ENCODE measurements at regions not wholly inside any gene's neighbourhood (a gene's known extent, or its start where the extent isn't known, plus 50 kb on each side); places are given as distances from the start of the nearest gene placed in this dataset.

- no peak for DNase-seq
These were observed 169.6 kb upstream of the GMDS start for GRCh38 chr6:2414885-2415547.

- no peak for DNase-seq
These were observed 167.3 kb upstream of the GMDS start for GRCh38 chr6:2412731-2413130.

- no peak for DNase-seq
These were observed 165.4 kb upstream of the GMDS start for GRCh38 chr6:2410656-2411380.

- DNase-seq, result no peak
These were observed 162.1 kb upstream of the GMDS start for GRCh38 chr6:2407525-2407924.

- no peak for DNase-seq
These were observed 159.0 kb upstream of the GMDS start for GRCh38 chr6:2404211-2404929.

GRCh38 chr6:2403546-2403945, 158.1 kb upstream of the GMDS start:
- no peak for DNase-seq

GRCh38 chr6:2396846-2397630, 151.6 kb upstream of the GMDS start:
- no peak for DNase-seq

- no peak for DNase-seq
These were observed 150.7 kb upstream of the GMDS start for GRCh38 chr6:2396042-2396657.

- DNase-seq, result no peak
These were observed 143.3 kb upstream of the GMDS start for GRCh38 chr6:2388554-2389324.

GRCh38 chr6:2387445-2387844, 142.0 kb upstream of the GMDS start:
- no peak for DNase-seq

- DNase-seq, result no peak
These were observed 140.1 kb upstream of the GMDS start for GRCh38 chr6:2385471-2385983.

GRCh38 chr6:2384528-2384927, 139.1 kb upstream of the GMDS start:
- no peak for DNase-seq

GRCh38 chr6:2381872-2382661, 136.7 kb upstream of the GMDS start:
- DNase-seq, result no peak

- DNase-seq, result no peak
These were observed 133.7 kb upstream of the GMDS start for GRCh38 chr6:2378891-2379652.

GRCh38 chr6:2378046-2378657, 132.7 kb upstream of the GMDS start:
- no peak for DNase-seq

GRCh38 chr6:2376429-2377355, 131.3 kb upstream of the GMDS start:
- DNase-seq, result no peak

GRCh38 chr6:2375443-2375842, 130.0 kb upstream of the GMDS start:
- no peak for DNase-seq

GRCh38 chr6:2369606-2370005, 124.2 kb upstream of the GMDS start:
- DNase-seq, result no peak

- no peak for DNase-seq
These were observed 117.8 kb upstream of the GMDS start for GRCh38 chr6:2363211-2363610.
